ENCODE measurements at regions not wholly inside any gene's neighbourhood (a gene's known extent, or its start where the extent isn't known, plus 50 kb on each side); places are given as distances from the start of the nearest gene placed in this dataset.

DNA sequence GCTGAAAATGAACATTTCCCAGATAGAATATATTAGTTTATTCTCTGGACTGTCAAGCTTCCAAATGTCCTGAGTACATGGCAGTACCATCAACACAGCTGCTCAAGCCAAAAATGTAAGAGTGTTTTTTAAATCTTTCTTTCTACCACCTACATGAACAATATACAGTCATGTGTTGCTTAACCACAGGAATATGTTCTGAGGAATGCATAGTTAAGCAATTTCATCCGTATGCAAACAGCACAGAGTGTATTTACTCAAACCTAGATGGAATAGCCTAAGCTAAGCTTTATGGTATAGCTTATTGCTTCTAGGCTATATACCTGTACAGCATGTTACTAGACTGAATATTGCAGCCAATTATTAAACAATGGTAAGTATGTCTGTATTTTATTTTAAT lies 561.9 kb upstream of the ADGRL4 start:
- TF ChIP-seq POLR2AphosphoS5 (IDR thresholded peaks at IDR 0.05): no peak
- TF ChIP-seq, protein P1, sequence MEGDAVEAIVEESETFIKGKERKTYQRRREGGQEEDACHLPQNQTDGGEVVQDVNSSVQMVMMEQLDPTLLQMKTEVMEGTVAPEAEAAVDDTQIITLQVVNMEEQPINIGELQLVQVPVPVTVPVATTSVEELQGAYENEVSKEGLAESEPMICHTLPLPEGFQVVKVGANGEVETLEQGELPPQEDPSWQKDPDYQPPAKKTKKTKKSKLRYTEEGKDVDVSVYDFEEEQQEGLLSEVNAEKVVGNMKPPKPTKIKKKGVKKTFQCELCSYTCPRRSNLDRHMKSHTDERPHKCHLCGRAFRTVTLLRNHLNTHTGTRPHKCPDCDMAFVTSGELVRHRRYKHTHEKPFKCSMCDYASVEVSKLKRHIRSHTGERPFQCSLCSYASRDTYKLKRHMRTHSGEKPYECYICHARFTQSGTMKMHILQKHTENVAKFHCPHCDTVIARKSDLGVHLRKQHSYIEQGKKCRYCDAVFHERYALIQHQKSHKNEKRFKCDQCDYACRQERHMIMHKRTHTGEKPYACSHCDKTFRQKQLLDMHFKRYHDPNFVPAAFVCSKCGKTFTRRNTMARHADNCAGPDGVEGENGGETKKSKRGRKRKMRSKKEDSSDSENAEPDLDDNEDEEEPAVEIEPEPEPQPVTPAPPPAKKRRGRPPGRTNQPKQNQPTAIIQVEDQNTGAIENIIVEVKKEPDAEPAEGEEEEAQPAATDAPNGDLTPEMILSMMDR (IDR thresholded peaks at IDR 0.05 in 8 of 11, conservative IDR thresholded peaks at IDR 0.05 in 3 of 11): no peak
